DMS 273 (cell line): ENCODE measurements at regions not wholly inside any gene's neighbourhood (a gene's known extent, or its start where the extent isn't known, plus 50 kb on each side); places are given as distances from the start of the nearest gene placed in this dataset.
"Not testable (repeated sequence)": the region's sequence is repeated elsewhere in the genome, so short reads cannot be mapped to it uniquely, and the experiment has no call there.

Experiments used
- DNase-seq: peaks from one replicate; lab custom pipeline; 2025; ENCODE audit not compliant: unreplicated experiment; lab: John Stamatoyannopoulos, UW

DNA sequence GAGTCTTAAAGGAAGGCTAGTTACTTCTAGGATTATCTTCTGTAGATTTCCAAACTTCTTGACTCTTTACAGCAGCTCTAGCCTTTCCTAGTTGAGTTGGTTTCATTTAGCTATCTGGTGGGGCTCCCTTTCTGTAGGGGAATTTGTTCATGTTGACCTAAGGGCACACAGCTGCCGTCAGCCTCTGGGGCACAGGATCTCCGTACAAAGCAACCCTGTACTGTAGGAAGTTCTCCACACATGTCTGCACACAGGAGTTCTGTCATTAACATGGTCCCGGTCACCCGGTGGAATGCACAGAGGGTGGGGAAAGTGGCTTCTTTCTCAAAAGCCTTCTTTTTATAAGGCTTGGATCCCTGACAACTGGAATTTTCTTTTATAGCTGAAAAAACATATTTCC is 88.7 kb upstream of the TNIK start:
- DNase-seq = no peak

DNA sequence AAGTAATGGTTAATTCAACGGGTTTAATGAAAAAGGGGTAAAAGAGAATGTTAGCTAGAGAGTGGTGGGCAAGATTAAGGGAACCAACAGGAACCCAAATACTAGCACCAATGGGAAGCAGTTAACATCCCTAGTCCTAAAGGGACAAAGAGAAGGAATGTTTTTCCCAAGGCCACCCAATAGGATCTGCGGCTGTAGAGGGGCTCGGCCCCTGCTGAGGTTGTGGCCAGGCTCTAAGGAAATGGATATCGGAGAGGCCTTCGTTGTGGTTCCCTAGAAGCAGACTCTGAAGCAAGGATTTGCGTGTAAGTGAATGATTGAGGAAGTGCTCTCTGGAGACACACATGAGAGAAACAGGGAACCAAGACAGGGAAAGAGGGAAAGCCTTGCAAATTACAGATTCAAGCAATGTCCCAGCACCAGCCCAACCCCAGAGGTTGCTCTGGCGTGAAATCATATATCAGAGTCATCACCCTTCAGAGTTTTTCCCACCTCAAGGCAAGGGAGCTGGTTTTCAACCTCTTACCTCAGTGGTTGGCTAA is 83.6 kb upstream of the TNIK start:
- DNase-seq = no peak

DNA sequence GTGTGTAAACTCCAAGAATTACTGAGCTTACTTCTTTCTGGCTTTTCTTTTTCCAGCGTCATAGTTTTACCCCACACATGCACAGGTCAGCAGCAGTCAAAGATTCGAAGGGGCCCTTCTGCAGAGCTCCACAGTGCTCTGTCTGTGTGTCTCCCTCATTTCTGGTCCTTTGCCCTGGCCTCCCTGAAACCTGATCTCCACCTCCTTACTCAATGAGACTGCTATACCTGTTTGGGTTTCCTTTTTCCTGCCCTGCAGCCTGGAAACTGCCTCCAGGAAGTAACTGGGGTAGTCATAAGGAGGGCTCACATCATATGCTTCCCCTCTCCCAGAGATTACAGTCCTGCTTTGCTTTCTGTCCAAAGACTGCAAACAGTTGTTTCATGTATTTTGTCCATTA is 82.8 kb upstream of the TNIK start:
- no peak for DNase-seq

DNA sequence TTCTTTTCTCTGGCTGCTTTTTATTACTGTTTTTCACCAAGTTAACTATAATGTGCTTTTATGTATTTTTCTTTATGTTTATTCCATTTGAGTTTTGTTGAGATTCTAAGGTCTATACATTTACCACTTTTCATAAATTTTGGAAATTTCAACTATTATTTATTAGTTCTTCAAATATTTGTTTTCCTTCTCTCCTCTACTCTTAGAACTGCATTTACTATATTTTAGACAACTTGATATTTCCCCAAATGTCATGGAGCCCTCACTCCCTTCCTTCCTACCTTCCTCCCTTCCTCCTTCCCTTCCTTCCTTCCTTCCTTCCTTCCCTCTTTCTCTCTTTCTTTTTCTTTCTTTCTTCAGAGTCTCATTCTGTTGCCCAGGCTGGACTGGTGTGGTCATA is 81.4 kb upstream of the TNIK start:
- DNase-seq = no peak

DNA sequence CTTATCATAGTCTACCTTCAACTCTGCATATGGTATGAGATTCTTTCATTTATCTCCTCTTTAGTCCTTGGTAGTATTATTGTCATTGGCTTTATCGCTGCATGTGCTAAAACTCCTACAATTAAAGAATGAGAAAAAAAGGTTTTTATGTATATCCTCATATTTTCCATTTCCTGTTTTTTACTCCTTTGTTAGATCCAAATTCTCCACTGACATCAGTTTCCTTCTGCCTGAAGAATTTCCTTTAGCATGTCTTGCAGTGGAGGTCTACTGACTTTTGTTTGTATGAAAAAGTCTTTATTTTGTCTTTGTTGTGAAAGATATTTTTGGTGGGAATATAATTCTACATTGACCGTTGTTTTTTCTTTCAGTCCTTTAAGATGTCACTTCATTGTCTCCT is 81.0 kb upstream of the TNIK start:
- no peak for DNase-seq

DNA sequence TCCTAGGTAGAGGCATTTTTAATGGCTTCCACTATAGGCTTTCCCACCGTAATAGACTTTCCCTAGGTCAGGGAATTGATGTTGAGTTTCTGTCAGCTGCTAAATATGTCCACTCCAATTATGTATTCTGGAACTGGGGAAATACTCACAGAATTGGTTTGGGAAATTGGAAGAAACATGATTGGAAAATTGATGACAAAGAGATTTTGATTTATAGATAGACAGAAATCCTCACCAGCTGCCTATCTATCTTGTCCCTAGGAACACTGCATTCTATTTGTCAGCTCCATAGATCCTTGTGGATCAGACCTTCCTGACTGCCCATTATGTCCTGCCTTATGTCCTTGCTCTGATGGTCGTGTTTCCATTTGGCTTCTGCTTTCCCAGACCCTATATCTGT is 75.6 kb upstream of the TNIK start:
- no peak for DNase-seq

DNA sequence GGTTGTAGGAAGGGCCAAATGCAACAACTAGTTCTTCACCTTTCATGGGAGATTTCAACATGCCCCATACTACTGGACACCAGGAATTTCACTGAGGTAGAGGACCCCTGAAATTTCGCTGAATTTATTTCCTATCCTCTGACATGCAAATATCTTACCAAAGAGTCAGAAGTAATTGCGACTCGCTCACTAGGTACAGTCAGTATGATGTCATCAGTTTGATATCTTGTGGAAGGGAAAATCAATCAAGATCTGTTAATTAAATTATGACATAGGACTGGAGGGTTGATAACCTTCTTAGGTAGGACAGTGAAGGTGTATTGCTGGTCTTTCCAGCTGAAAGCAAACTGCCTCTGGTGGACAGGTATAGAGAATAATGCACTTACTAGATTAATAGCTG is 74.9 kb upstream of the TNIK start:
- no peak for DNase-seq

DNA sequence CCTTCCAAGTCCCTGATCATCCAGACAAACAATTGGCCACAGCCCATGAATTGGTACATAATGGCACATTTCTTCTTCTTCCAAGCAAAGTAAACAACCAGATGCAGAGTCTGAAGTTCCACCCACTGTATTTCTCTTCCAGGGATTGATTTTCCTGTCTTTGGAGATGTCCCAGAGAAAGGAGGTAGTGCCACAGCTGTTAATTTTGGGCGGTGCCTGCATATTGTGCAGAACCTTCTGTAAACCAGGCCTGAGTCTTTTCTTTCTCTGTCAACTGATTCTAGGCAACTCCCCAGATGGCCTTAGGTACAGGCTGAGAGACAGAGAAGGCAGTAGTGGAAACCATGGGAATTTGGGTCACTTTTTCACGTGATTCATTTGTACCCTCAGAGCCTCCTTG is 73.5 kb upstream of the TNIK start:
- DNase-seq = no peak

DNA sequence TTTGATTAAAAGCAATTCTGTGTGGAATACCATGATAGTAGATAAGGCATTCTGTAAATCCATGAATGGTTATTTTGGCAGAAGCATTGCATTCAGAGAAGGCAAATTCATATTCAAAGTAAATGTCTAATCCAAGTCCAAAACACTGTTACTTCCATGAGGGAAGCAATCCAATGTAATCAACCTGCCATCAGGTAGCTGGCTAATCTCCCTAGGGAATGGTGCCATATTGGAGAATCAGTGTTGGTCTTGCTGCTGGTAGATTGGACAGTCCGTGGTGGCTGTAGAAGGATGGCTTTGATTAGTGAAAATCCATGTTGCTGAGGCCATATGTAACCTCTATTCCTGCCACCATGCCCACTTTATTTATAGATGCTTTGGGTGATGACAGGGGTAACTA is 72.1 kb upstream of the TNIK start:
- DNase-seq = no peak

DNA sequence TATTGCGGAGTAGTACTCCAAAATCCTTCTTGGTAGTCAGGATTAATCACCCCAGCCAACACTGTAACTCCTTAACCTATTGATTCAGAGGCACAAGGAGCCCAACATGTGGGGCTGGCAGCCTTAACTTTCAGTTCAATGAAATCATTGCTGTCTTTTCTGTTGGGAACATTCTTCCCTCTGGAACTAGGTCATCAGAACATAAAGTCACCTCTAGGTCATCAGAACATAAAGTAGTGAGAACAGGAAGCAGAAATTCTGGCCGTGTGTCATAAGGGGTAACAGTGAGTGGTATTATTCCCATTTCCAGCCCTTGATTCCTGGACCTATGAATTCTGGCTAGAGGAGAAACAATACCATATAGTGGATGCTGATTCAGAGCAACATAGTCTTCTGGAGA is 71.5 kb upstream of the TNIK start:
- DNase-seq = no peak

DNA sequence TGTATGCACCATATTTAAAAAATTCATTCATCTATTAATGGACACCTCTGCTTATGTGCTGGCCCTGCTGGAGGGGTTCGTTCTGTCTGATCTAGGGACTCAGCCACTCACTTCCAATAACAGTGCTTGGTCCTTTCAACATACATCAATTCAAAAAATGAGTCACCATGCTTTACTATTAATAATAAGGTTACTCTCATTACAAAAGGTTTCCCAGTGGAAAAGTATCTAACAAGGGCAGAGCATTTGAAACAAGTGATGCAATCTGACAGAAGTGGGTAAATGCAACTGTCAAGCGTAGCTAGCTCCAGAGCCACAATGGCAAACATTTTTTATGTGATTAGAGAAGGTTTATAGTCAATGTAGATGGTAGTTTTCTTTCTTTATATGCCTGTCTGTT is 67.9 kb upstream of the TNIK start:
- DNase-seq = no peak

DNA sequence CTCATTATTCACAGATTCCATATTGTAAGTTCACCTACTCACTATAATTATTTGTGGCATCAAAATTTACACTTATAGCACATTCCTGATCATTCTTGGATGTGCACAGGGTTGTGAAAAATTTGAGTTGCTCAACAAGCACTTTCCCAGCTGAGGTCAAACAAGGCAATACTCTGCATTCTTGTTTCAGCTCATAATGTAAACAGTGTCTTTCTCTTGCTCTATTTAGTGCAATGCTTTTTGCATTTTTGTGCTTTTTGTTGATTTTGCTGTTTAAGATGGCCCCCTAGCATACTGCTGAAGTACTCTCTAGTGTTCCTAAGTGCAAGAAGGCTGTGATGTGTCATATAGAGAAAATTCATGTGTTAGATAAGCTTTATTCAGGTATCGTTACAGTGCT is 66.7 kb upstream of the TNIK start:
- DNase-seq = no peak

DNA sequence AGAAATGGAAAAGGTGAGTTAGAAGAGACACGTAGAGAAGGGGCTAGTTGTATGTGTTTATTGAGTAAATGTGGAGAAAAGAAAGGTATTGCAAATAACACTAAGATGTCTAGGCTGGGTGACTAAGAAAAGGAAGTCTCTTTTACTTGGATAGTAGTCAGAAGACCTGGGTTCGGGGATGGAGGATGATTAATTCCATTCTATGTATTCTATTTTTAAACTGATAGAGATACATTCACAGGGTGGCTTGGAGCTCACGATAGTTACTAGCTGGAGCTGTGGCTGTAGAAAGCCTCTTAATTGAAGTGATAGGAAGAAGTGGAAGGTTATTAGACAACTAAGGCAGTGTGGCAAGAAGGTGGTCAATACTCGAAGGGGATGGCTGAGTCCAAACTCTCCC is 65.9 kb upstream of the TNIK start:
- no peak for DNase-seq

DNA sequence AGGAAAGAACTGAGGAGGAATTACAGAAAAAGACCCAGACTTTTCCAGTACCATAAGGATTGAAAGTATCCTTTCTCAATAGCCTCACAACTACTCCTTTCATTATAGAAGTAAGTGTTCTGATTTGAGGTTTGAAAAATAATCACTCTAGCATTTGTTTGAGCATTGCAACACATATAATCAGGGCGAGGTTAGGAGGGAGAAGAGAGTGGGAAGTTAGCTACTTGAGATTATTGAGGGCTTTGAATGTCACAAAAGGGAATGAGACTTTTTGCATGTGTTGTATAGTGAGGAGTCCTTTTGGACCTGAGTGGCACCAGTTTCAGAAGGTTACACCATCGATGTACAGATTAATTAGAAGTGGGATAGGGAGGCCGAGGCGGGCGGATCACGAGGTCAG is 65.2 kb upstream of the TNIK start:
- DNase-seq = no peak

DNA sequence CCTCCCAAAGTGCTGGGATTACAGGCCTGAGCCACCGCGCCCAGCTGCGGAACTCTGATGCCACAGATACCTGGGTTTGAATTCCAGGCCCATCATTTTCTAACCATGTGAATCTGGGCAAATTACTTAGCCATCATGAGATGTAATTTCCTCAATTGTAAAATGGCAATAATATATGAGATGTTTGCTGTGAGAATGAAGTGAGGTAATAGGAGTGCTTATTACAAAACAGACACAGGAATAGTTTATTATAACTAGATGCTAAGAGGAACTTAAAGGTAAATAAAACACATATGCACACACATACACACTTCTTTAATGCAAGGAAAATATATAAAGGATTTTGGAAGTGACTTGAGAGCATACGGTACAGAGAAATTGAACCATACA is 64.7 kb upstream of the TNIK start:
- DNase-seq = no peak

DNA sequence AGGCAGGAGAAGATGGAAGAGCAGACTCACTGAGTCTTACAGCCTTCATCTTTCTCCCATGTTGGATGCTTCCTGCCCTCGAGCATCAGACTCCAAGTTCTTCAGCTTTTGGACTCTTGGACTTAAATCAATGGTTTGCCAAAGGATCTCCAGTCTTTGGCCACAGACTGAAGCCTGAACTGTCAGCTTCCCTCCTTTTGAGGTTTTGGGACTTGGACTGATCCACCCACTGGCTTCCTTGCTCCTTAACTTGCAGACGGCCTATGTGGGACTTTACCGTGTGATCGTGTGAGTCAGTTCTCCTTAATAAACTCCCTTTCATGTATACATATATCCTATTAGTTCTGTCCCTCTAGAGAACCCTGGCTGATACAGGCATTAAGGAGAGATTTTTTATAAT is 62.4 kb upstream of the TNIK start:
- no peak for DNase-seq

DNA sequence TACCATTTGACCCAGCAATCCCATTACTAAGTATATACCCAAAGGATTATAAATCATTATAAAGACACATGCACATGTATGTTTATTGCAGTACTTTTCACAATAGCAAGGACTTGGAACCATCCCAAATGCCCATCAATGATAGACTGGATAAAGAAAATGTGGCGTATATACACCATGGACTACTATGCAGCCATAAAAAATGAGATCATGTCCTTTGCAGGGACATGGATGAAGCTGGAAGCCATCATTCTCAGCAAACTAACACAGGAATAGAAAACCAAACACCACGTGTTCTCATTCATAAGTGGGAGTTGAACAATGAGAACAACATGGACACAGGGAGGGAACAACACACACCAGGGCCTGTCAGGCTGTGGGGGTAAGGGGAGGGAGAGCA is 59.2 kb upstream of the TNIK start:
- not testable (repeated sequence) for DNase-seq

DNA sequence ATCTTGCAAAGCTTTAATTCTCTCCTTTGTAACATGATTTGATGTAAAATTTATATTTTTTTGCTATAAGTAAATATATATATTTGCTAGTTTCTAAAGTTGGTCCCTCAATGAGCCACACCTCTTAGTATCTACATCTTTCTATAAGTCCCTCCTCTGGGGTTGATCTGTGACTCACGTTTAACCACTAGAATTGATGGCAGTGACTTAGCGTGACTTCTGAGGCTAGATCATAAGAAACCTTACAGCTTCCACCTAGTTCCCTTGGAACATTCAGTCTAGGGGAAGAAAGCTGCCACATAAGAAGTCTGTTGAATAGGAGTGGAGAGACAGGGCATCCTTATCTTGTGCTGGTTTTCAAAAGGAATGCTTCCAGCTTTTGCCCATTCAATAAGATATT is 56.6 kb upstream of the TNIK start:
- no peak for DNase-seq

DNA sequence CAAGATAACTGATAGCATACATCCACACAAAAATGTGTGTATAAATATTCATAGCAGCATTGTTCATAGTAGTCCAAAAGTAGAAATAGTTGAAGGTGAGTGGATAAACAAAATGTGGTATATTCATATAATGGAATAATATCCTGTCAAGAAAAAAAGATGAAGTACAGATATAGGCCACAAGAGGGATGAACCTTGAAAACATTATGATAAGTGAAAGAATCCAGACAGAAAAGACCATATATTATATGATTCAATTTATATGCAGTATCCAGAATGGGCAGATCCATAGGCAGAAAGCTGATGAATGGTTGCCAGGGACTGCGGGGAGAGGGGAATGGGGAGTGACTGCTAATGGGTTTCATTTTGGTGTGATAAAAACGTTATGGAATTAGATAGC is 54.3 kb upstream of the TNIK start:
- DNase-seq = peak; percentile 12

DNA sequence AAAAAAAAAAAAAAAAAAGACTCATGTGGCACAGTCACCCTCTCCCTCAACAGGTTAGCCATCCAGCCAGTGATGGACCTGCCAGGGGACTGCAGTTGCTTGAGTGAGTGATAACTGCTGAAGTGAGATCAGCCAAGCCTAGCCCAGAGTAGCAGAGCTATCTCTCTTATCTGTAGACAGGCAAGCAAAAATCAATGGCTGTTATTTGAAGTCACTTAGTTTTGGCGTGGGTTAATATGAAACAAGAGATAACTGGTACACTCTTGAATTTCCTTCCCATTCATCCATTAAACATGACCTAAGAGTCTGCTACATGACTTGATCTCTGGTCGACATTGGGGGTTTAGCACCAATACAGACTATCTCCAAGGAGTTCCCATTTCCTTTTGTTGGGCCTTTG is 51.2 kb upstream of the TNIK start:
- no peak for DNase-seq
